Body of pancreas (tissue), 4 donors: ENCODE measurements at regions not wholly inside any gene's neighbourhood (a gene's known extent, or its start where the extent isn't known, plus 50 kb on each side); places are given as distances from the start of the nearest gene placed in this dataset.

Experiments used
- POLR2A ChIP-seq, 3 donors: fragments of 450-650 bp; IDR thresholded peaks; one replicate each; pipeline ENCODE4 v1.6.1; 2016; ENCODE audit warnings: antibody characterized with exemption in 3 of 3, mild to moderate bottlenecking in 2 of 3
- TF ChIP-seq, protein P1 (sequence below), 7 experiments: fragments of 450-650 bp in 4 of 7; fragments of 200-600 bp in 3 of 7; sonication (generic) in 3 of 7; IDR thresholded peaks; one replicate each; pipeline ENCODE4 v1.5.1; 2016 to 2019; ENCODE audit warnings: antibody characterized with exemption in 7 of 7

GRCh38 chr6:134654751-134655150 lies 295.1 kb downstream of the ALDH8A1 start:
- no peak for TF ChIP-seq POLR2A (IDR thresholded peaks at IDR 0.05)
- TF ChIP-seq, protein P1, sequence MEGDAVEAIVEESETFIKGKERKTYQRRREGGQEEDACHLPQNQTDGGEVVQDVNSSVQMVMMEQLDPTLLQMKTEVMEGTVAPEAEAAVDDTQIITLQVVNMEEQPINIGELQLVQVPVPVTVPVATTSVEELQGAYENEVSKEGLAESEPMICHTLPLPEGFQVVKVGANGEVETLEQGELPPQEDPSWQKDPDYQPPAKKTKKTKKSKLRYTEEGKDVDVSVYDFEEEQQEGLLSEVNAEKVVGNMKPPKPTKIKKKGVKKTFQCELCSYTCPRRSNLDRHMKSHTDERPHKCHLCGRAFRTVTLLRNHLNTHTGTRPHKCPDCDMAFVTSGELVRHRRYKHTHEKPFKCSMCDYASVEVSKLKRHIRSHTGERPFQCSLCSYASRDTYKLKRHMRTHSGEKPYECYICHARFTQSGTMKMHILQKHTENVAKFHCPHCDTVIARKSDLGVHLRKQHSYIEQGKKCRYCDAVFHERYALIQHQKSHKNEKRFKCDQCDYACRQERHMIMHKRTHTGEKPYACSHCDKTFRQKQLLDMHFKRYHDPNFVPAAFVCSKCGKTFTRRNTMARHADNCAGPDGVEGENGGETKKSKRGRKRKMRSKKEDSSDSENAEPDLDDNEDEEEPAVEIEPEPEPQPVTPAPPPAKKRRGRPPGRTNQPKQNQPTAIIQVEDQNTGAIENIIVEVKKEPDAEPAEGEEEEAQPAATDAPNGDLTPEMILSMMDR (IDR thresholded peaks at IDR 0.05), result no peak
